ENCODE measurements at regions not wholly inside any gene's neighbourhood (a gene's known extent, or its start where the extent isn't known, plus 50 kb on each side); places are given as distances from the start of the nearest gene placed in this dataset.

- no peak for DNase-seq (ENCODE audit: low spot score)
Measured at GRCh38 chr1:58997637-58998036, 213.8 kb upstream of the JUN start.

DNA sequence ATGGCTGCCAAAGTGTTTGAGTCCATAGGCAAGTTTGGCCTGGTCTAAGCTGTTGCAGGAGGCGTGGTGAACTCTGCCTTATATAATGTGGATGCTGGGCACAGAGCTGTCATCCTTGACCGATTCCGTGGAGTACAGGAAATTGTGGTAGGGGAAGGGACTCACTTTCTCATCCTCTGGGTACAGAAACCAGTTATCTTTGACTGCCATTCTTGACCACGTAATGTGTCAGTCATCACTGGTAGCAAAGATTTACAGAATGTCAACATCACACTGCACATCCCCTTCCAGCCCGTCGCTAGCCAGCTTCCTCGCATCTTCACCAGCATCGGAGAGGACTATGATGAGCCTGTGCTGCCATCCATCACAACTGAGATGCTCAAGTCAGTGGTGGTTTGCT lies 215.8 kb upstream of the JUN start:
- DNase-seq (ENCODE audit: low spot score) = no peak

- no peak for DNase-seq (ENCODE audit: low spot score)
Measured at GRCh38 chr1:59004755-59005154, 220.9 kb upstream of the JUN start.

- DNase-seq (ENCODE audit: low spot score) = no peak
Measured at GRCh38 chr1:59005491-59006288, 221.8 kb upstream of the JUN start.

DNA sequence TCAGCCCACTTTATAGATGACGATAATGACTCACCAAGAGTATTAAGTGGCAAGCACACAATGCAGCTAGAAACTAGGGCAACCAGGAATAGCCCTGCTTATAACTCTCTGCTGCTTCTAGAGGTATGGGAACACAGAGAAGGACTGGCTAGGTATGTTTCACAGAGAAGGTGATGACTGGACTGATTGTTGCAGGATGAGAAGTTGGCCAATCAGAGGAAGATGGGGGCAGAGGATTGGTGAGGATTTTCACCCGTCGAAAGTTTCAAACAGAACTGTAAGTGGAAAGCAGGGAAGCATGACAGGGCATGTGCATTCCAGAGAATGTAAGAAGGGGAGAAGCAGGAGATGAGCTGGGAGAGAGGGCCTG lies 222.4 kb upstream of the JUN start:
- no peak for DNase-seq (ENCODE audit: low spot score)

DNA sequence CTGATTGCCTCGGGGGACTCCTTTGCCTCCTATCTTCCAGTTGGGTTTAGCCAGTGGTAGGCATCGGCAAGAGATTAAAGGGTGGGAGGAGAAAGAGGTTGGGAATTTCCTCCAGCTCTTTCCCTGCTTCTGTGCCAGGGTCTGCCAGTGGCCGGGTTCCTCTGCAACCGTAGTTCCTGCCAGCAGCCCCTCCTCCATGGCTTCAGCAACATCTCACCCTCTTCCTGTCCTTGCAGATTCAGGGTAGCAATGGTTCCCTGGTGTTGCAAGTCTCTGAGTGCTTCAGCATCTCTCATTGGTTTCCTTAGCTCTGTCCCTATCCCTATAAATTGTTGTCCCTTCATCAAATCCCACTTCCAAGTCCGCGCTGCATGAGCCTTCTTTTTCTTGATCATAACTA lies 223.1 kb upstream of the JUN start:
- no peak for DNase-seq (ENCODE audit: low spot score)

DNA sequence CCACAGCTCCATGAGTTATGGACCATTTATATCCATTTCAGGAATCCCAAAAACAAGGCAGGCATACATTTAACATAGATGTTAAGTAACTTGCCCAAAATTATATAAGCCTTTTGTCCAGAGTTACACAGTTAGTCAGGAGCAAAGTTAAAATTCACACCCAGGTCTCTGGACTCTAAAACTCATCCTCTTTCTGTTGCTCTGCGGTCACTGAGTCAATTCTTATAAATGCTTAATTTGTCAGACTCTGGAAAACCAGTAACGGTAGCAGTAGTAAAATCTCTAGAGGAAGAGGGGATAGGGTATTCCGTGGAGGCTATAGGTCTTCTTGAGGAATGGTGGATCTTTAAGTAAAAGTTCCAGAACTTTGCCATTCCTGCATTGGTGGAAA lies 223.6 kb upstream of the JUN start:
- no peak for DNase-seq (ENCODE audit: low spot score)

GRCh38 chr1:59007820-59008598 lies 224.2 kb upstream of the JUN start:
- DNase-seq (ENCODE audit: low spot score) = no peak

- DNase-seq (ENCODE audit: low spot score) = no peak
Measured at GRCh38 chr1:59008599-59009347, 224.9 kb upstream of the JUN start.

- DNase-seq (ENCODE audit: low spot score) = no peak
Measured at GRCh38 chr1:59011663-59012062, 227.8 kb upstream of the JUN start.

DNA sequence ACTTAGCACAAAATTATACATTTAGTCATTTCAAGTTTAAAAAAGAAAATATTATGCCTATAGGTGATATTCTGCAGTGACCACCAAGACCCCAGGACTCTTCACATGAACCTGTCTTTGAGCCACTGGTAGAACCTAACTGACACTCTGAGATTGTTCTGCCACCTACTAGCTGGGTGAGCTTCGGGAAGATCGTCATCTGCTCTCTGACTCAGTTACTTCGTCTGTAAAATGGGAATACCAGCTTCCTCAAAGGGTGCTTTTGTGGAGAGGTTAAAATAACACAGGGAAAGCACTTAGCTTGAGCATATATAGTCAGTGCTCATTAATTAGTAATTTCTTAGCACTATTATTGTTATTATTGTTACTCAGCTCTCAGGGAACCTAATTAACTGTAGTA lies 228.5 kb upstream of the JUN start:
- DNase-seq (ENCODE audit: low spot score) = no peak

- DNase-seq (ENCODE audit: low spot score) = peak; percentile 46
Measured at GRCh38 chr1:59013276-59013927, 229.6 kb upstream of the JUN start.

GRCh38 chr1:59013928-59014279 lies 230.1 kb upstream of the JUN start:
- no peak for DNase-seq (ENCODE audit: low spot score)

DNA sequence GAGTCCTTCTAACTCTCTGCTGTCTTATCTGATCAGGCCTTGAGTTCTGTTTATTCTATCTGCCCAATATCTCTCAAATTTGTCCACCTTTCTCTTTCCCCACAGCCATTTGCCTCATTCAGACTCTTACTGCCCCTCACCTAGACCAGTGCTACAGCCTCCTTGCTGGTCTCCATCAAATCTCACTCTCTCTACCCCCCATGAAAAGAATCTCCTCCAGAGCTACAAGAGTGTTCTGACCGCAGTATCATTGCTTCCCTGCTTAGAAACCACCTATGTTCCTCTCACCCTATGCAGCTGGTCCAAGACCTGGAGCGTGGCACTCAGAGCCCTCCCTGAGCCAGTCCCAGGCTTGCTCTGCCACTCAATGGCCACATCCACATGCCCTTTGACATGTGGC lies 231.0 kb upstream of the JUN start:
- DNase-seq (ENCODE audit: low spot score) = no peak

DNA sequence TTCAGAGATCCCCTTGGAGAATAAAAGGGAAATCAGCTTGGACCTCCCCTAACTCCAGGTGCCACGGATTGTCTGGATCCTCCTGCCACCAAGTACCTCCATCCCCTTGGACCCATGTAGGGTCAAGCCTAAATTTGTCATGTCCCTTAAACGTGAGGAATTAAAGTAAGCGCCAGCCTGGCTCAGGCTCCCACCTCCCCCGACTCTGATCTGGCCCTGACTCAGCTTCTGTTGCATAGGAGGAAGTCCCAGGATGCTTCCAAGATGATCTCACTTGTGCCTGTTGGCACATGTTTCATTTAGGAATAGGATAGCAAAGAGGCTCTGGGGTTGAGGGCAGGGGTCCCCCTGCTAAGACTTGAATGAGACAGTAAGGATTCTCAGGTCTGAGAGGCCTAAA lies 231.9 kb upstream of the JUN start:
- DNase-seq (ENCODE audit: low spot score) = no peak

GRCh38 chr1:59016390-59016789 lies 232.5 kb upstream of the JUN start:
- DNase-seq (ENCODE audit: low spot score) = no peak

DNA sequence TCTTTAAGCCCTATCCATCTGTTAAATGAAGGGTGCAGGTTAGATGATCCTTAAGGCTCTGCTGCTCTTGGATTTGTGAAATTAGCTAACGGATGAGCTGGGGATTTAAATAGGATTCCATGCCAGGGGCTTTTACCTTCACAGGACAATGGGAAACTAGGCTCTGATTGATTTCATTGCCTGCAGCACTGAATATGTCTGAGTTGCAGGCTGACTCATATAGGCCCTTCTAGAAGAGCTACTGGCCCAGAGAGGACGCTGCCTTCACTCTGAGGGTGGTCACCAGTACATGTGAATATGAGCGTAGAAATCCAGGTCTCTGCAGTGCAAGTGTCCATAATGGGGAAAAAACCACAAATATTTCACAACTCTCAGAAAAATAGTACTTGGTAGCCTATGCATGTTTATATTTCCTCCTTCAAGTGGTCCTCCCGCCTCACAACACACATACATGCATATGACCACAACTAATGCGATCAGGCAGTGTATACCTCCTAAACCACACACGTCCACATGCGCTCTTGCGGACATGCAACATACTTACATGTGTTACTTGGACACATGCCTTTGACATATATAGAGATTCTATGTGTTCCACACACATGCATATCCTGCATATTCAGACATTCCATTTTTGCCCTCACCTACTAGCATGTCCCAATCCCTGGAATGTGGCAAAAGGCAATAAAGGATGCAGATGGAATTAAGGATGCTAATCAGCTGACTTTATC lies 233.8 kb upstream of the JUN start:
- DNase-seq (ENCODE audit: low spot score) = no peak

DNA sequence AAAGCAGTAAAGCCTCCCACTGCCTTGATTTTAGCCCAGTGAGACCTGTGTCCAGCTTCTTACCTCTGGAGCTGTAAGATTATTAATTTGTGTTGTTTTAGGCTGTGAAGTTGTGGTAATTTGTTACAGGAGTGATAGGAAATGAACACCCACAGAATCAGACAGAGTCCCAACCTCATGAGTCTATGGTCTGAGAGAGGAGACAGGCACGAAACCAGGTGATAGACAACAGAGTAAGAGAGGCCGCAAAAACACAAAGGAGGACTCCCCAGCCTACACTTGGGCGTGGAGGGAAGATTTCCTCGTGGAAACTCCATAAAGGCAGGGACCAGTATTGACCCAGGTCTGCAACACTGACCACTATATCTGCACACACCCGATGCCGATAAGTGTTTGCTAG lies 234.6 kb upstream of the JUN start:
- DNase-seq (ENCODE audit: low spot score) = no peak

DNA sequence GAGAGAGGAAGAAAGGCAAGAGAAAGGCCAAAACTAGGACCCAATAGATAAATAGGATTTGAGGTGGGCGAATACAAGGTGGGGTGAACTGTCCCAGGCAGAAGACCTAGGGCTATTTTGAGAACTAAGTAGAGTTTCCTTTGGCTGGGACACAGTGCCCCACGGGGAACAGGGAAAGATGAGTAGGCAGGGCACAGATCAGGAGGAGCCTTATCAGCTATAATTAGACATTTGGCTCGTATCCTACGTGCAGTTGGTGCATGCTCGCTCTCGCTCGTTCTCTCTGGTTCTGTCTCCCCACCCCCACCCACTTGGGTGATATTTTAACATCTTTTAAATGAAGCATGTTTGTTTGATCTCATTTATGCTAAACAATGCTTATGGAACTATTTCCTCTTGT lies 235.0 kb upstream of the JUN start:
- DNase-seq (ENCODE audit: low spot score) = no peak

GRCh38 chr1:59020151-59020997 lies 236.5 kb upstream of the JUN start:
- peak; percentile 64 for DNase-seq (ENCODE audit: low spot score)

DNA sequence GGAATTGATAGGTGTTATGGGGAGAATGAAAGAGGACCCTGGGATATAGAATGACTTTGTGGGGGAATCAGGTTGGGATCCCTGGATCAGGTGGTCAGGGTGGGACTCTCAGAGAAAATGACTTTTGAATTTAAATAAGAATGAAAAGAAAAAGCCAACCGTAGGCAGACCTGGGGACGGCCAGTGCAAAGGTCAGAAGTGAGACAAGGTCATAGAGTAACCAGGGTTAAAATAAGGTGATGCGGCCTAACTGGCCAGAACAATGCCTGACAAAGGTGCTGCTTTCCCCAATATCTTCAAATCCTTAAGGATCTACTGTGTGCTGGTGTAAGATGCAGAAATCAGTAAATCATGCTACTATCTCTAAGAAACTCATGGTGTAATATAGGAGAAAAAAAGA lies 238.4 kb upstream of the JUN start:
- no peak for DNase-seq (ENCODE audit: low spot score)

Data from mucosa of gallbladder (tissue), 1 donor.